ENCODE measurements at regions not wholly inside any gene's neighbourhood (a gene's known extent, or its start where the extent isn't known, plus 50 kb on each side); places are given as distances from the start of the nearest gene placed in this dataset.
A peak's percentile ranks its signal among the peaks of the same experiment; 100 is the strongest.

- H3K4me3 ChIP-seq (replicated peaks in 1 of 3; ENCODE audit: insufficient read depth in 1 of 3, low read depth in 2 of 3, low read length in 3 of 3) = no peak overlapping the region
- no peaks in the 10 kb centered on the region for H3K9me3 ChIP-seq (ENCODE audit: low read length)
- ChIA-PET POLR2A (no interaction called here), CTCF (ENCODE audit: low intra/inter-chr PET ratio, low total read pairs) (no interaction called here)
- ATAC-seq (no peak), DNase-seq (ENCODE audit: low spot score) (no peak), FAIRE-seq (no peak)
- 16% methylated on average over 3 of the region's 3 CpGs for WGBS (ENCODE audit: low lambda C conversion rate)
- H4K20me1 ChIP-seq (ENCODE audit: insufficient read depth, low read length) = no peaks in the 10 kb centered on the region
- H3K4me1 ChIP-seq (ENCODE audit: insufficient read depth, low read length) = no peaks in the 10 kb centered on the region
- BruUV-seq (replicated peaks) = no TSS peak
- H3K27ac ChIP-seq (ENCODE audit: extremely low read length, insufficient read depth, low read length) = no peak overlapping the region
- intact Hi-C loops (cut with micrococcal nuclease; ENCODE audit: unreplicated experiment) = no loop called here
- in situ Hi-C loops (cut with HindIII; ENCODE audit: extremely low pct_ligation_motif_present, low pct_unique_long_range_greater_than_20kb) = no loop called here
- no peaks in the 10 kb centered on the region for H3K27me3 ChIP-seq (ENCODE audit: control insufficient read depth in 1 of 2, insufficient read depth in 2 of 2, low read length in 2 of 2)
- H3K4me2 ChIP-seq (ENCODE audit: low read depth, low read length) = no peak overlapping the region
- TF ChIP-seq NR2F2 (IDR thresholded peaks at IDR 0.05; ENCODE audit: borderline replicate concordance, low read depth) = no peak
- peak; percentile 66 to 84 for TF ChIP-seq MAFK (conservative IDR thresholded peaks at IDR 0.05 in 1 of 2, IDR thresholded peaks at IDR 0.05 in 1 of 2; ENCODE audit: low read length in 2 of 2)
- TF ChIP-seq MAFF (IDR thresholded peaks at IDR 0.05; ENCODE audit: low read depth, low read length) = peak; percentile 62; the same call in 1 of the 2 replicates
- no peaks in the 10 kb centered on the region for H3K36me3 ChIP-seq (replicated peaks in 1 of 2; ENCODE audit: control insufficient read depth in 1 of 2, insufficient read depth in 2 of 2, low read length in 2 of 2)
- no peaks in the 10 kb centered on the region for H3K79me2 ChIP-seq (ENCODE audit: insufficient read depth, low read length)
- no peak overlapping the region for H2AFZ ChIP-seq (ENCODE audit: low read length)
- no peak overlapping the region for H3K9ac ChIP-seq (ENCODE audit: insufficient read depth, low read depth, low read length)
These were observed 51.9 kb upstream of the GNB4 start for GRCh38 chr3:179503152-179503551.

GRCh38 chr3:179503640-179504039 is 52.4 kb upstream of the GNB4 start:
- WGBS (ENCODE audit: low lambda C conversion rate) = 0% methylated on average over 1 of the region's 1 CpG
- in situ Hi-C loops (cut with HindIII; ENCODE audit: extremely low pct_ligation_motif_present, low pct_unique_long_range_greater_than_20kb) = no loop called here
- ChIA-PET POLR2A (no interaction called here), CTCF (ENCODE audit: low intra/inter-chr PET ratio, low total read pairs) (no interaction called here)
- Histone ChIP-seq H3K27me3 (ENCODE audit: control insufficient read depth in 1 of 2, insufficient read depth in 2 of 2, low read length in 2 of 2) (no peaks in the 10 kb centered on the region), H3K9me3 (ENCODE audit: low read length) (no peaks in the 10 kb centered on the region), H3K27ac (ENCODE audit: extremely low read length, insufficient read depth, low read length) (no peak overlapping the region), H2AFZ (ENCODE audit: low read length) (no peak overlapping the region), H3K36me3 (replicated peaks in 1 of 2; ENCODE audit: control insufficient read depth in 1 of 2, insufficient read depth in 2 of 2, low read length in 2 of 2) (no peaks in the 10 kb centered on the region), H3K79me2 (ENCODE audit: insufficient read depth, low read length) (no peaks in the 10 kb centered on the region), H4K20me1 (ENCODE audit: insufficient read depth, low read length) (no peaks in the 10 kb centered on the region), H3K4me2 (ENCODE audit: low read depth, low read length) (no peak overlapping the region), H3K9ac (ENCODE audit: insufficient read depth, low read depth, low read length) (no peak overlapping the region), H3K4me3 (replicated peaks in 1 of 3; ENCODE audit: insufficient read depth in 1 of 3, low read depth in 2 of 3, low read length in 3 of 3) (no peak overlapping the region), H3K4me1 (ENCODE audit: insufficient read depth, low read length) (no peaks in the 10 kb centered on the region)
- BruUV-seq (replicated peaks) = no TSS peak
- no peak for ATAC-seq
- DNase-seq (ENCODE audit: low spot score) = no peak
- no peak for FAIRE-seq
- intact Hi-C loops (cut with micrococcal nuclease; ENCODE audit: unreplicated experiment) = no loop called here
- TF ChIP-seq HES4 (CRISPR knock-in tag; IDR thresholded peaks at IDR 0.05; ENCODE audit: borderline replicate concordance) (no peak), KLF12 (CRISPR knock-in tag; IDR thresholded peaks at IDR 0.05; ENCODE audit: borderline replicate concordance) (no peak), PAF1 (CRISPR knock-in tag; IDR thresholded peaks at IDR 0.05) (no peak), KLF15 (CRISPR knock-in tag; IDR thresholded peaks at IDR 0.05; ENCODE audit: borderline replicate concordance) (no peak), KLF6 (CRISPR knock-in tag; IDR thresholded peaks at IDR 0.05) (no peak), ZNF382 (CRISPR knock-in tag; IDR thresholded peaks at IDR 0.05; ENCODE audit: borderline replicate concordance) (no peak), ZNF780A (CRISPR knock-in tag; IDR thresholded peaks at IDR 0.05) (no peak), ZSCAN21 (CRISPR knock-in tag; IDR thresholded peaks at IDR 0.05; ENCODE audit: borderline replicate concordance) (no peak), ZNF350 (CRISPR knock-in tag; IDR thresholded peaks at IDR 0.05; ENCODE audit: borderline replicate concordance, low read depth) (no peak)
- TF ChIP-seq, protein P1, sequence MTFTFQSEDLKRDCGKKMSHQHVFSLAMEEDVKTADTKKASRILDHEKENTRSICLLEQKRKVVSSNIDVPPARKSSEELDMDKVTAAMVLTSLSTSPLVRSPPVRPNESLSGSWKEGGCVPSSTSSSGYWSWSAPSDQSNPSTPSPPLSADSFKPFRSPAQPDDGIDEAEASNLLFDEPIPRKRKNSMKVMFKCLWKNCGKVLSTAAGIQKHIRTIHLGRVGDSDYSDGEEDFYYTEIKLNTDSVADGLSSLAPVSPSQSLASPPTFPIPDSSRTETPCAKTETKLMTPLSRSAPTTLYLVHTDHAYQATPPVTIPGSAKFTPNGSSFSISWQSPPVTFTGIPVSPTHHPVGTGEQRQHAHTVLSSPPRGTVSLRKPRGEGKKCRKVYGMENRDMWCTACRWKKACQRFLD (CRISPR knock-in tag; IDR thresholded peaks at IDR 0.05; ENCODE audit: borderline replicate concordance) = no peak
- TF ChIP-seq, protein P2, sequence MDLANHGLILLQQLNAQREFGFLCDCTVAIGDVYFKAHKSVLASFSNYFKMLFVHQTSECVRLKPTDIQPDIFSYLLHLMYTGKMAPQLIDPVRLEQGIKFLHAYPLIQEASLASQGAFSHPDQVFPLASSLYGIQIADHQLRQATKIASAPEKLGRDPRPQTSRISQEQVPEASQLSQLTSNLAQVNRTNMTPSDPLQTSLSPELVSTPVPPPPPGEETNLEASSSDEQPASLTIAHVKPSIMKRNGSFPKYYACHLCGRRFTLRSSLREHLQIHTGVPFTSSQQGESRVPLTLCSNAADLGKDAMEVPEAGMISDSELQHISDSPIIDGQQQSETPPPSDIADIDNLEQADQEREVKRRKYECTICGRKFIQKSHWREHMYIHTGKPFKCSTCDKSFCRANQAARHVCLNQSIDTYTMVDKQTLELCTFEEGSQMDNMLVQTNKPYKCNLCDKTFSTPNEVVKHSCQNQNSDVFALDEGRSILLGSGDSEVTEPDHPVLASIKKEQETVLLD (CRISPR knock-in tag; IDR thresholded peaks at IDR 0.05; ENCODE audit: low read depth) = no peak

Measured in HepG2 (cell line).